ENCODE measurements at regions not wholly inside any gene's neighbourhood (a gene's known extent, or its start where the extent isn't known, plus 50 kb on each side); places are given as distances from the start of the nearest gene placed in this dataset.
"Not testable (repeated sequence)": the region's sequence is repeated elsewhere in the genome, so short reads cannot be mapped to it uniquely, and the experiment has no call there.

GRCh38 chr1:61028136-61028535 is 54.2 kb upstream of the NFIA start:
- no peak for DNase-seq (ENCODE audit: low read depth in 2 of 2)

DNA sequence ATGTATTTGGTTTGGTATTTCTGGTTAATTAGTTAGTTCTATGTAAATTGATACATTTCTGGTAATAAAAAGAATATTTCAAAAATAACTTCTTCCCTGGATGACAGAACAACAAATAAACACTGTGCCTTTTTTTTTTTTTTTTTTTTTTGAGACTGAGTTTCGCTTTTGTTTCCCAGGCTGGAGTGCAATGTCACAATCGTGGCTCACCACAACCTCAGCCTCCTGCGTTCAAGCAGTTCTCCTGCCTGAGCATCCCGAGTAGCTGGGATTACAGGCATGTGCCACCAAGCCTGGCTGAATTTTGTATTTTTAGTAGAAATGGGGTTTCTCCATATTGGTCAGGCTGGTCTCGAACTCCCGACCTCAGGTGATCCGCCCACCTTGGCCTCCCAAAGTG is 64.3 kb upstream of the NFIA start:
- not testable (repeated sequence) for DNase-seq (ENCODE audit: low read depth in 2 of 2)

GRCh38 chr1:61017651-61018050 is 64.7 kb upstream of the NFIA start:
- no peak for DNase-seq (ENCODE audit: low read depth in 2 of 2)

DNA sequence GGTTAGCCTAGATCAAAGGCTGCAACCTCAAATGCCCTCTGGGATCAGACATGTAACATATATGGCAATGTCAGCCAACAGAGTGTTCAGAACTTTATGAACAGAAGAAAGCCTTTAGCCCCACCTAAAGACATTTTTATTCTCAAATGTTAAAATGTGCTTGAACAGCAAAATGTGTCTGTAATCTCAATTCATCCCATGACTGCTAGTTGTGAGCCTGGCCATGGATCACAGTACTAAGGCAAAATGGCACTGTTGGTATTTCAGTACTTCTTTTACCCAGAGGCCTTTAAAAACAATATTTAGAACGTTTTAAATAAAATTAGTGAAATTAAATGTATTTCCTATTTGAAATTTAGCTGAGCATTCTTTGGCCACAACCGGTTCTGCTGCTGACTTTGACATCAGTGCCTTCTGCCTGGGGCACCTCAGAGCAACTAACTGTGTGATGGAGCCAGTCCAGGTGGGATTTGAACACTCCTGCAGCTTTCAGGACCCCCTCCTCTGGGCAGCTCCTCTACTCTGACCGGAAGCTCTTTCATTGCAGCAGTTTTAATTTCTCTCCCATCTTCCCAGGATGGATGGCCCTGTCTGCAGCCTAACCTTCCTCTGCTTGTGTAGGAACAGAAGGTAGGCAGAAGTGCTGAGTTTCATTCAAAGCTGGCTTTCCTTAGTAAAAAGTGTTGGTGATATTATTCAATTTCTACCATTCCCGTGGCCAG is 68.3 kb upstream of the NFIA start:
- no peak for DNase-seq (ENCODE audit: low read depth in 2 of 2)

DNA sequence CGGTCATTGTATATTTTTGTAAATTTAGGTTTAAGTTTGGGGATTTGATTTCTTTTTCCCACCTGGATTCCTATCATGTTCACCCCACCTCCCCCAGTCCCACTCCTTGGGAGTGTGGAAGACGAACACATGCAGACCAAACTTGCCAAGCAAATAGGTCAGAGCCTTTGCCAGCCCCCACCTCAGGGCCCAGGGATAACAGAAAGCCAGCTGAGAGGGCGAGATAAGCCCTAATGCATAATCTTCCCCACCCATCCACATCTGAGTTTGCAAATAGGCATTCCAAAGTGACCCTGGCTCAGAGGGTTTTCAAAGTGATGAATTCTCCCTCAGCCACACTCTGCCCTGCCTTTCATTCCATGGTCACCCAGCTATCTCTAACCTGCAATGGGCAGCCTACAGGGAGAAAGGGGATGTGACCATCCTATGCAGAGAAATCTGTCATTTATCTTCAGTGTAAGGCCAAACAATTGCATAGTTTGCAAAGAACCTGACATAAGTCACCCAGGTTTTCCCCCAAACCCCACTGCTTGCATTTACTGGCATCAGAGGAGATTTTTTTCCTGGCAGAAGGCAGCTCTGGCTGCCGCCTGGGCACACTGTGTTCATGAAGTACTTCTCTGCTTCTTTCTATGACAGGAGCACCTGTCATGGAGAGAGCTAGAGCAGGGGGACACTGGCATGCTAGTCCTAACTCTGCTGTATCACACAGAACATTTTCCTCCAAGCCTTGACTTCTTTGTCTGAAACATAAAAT is 69.0 kb upstream of the NFIA start:
- no peak for DNase-seq (ENCODE audit: low read depth in 2 of 2)

DNA sequence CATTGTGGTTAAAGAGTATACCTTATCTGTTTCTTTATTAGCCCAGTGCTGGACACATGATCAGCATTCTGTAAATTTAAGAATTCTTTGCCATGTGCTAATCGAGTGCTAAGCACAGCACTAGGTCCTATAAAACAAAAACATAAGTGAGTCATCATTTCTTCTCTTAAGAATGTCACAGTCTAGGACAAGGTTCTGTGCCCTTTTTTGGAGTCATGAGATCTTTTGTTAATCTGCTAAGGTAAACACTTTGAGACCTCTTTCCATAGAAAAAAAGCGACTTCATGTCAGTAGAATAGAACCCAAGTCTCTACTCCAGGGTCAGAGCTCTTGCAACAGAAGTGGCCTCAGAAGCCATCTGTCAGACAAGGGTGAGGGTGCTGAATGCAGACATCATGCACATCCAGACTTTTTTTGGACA is 70.0 kb upstream of the NFIA start:
- DNase-seq (ENCODE audit: low read depth in 2 of 2), result no peak

- DNase-seq (ENCODE audit: low read depth in 2 of 2), result no peak
Measured at GRCh38 chr1:61011561-61012263, 70.6 kb upstream of the NFIA start.

DNA sequence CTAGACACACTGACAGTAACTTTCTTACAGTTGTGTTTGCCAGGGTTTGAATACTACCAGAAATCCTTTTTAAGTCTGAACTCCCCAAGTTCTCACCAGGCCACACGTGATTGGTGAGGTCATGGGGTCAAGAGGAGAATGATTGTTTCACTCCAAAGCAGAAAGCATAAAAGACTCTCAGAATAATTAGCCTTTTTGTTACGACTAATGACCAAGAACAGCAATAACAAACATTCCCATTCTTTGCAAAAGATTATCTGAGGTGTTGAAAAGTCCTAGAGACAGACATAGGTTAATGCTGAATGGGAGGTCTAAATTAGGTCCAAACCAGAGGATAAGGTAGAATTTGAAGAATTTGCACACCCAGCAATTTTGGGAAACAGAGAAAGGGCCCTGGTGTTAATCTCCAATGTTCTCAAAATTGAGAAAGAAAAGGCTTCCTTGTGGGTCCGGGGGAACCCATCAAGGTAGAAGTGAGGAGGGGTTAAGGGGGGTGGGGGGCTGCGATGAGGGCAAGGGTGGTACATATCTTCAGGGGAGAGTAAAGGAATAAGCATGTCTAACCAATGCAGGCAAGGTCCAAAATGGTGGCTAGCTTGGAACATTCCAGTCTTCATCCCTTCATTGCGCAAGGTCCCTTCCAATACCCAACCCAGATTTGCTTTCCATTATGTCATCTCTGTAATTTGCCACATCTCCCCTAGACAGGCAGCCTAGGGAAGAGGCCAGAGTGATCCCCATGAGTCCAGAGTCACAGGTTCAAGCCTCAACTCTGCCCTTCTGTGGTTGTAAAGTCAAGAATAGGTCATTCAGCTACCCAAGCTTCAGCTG is 74.6 kb upstream of the NFIA start:
- DNase-seq (ENCODE audit: low read depth in 2 of 2), result no peak

GRCh38 chr1:61005614-61006580 is 76.5 kb upstream of the NFIA start:
- DNase-seq (ENCODE audit: low read depth in 2 of 2), result no peak

DNA sequence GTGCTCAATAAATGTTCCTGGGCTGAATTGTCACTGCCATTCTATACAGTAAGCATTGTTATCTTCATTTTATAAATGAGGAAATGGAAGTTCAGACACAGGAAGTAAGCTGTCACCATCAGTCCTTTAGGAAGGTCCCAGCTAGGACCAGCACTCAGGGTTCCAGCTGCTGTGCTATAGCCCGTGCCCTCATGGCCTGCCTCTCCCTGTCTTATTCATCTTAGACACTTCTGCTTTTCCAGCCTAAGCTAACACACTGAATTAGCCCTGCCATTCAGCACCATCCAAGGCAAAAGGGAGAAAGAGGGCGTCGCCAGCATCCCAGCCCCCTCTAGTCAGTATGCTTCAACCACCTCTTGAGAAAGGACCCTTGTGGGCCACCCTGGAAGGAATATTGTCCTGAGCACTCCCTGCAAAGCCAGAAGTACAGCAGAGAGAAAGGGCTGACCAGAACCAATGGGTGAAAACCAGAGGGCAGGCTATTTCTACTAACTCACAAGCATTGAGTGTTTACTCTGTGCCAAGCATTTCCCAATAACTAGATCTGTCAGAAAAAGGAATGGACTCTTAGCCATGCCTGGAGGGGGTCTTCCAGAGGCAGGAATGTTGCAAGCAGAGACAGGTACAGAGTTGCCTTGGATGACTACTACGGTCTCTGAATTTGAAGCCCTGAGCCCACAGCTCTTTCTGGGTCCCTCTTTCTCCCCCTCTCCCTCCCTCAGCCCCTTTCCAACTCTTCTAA is 77.9 kb upstream of the NFIA start:
- no peak for DNase-seq (ENCODE audit: low read depth in 2 of 2)

DNA sequence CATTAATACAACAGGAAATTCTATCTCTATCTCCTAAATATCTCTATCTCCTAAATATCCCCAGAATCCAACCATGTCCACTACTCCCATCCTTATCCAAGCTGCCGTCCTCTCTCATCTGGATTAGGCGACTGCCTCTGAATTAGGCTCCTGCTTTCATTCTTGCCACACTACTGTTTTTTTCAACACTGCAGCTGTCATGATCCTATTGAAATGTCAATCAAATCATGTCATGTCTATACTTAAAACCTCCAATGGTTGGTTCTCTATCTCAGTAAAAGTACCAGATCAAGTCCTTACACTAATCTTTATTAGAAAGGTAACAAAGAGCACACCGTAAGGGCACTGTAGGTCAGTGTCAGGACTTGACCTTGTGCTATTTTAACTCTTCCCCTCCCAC is 82.0 kb upstream of the NFIA start:
- DNase-seq (ENCODE audit: low read depth in 2 of 2), result no peak

GRCh38 chr1:60998786-60999185 is 83.6 kb upstream of the NFIA start:
- no peak for DNase-seq (ENCODE audit: low read depth in 2 of 2)

GRCh38 chr1:60994828-60995492 is 87.4 kb upstream of the NFIA start:
- DNase-seq (ENCODE audit: low read depth in 2 of 2), result no peak

DNA sequence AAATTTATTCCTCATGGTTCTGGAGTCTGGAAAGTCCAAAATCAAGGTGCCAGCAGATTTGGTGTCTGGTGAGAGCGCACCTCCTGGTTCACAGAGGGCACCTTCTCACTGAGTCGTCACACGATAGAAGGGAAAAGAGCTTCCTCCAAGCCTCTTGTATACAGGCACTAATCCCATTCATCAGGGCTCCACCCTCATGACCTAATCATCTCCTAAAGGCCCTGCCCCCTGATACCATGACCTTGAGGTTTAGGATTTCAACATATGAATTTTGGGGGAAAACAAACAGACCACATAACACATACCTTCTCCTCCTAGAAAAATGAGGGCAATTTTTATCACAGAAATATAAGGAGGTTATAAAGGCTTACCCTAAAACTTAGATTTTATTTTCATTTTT is 88.0 kb upstream of the NFIA start:
- DNase-seq (ENCODE audit: low read depth in 2 of 2), result no peak

DNA sequence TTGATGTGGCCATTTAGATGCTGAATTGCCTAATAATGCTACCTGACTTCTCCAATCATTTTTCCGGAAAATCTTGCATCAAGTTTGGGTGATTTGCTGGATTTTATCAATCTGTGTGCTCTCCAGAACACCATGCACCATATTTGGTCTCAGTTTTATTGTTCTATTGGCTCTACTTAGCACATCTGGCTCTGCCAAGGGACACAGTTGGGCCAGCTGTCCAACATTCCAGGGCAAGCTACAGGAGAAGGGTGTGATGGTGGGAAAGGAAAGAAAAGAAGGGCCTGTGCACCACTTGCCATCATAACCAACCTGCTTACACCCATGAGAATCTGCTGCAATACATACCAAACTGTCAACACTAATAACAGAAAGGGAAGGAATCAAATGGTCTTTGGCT is 90.2 kb upstream of the NFIA start:
- no peak for DNase-seq (ENCODE audit: low read depth in 2 of 2)

- no peak for DNase-seq (ENCODE audit: low read depth in 2 of 2)
Measured at GRCh38 chr1:60990714-60991090, 91.7 kb upstream of the NFIA start.

DNA sequence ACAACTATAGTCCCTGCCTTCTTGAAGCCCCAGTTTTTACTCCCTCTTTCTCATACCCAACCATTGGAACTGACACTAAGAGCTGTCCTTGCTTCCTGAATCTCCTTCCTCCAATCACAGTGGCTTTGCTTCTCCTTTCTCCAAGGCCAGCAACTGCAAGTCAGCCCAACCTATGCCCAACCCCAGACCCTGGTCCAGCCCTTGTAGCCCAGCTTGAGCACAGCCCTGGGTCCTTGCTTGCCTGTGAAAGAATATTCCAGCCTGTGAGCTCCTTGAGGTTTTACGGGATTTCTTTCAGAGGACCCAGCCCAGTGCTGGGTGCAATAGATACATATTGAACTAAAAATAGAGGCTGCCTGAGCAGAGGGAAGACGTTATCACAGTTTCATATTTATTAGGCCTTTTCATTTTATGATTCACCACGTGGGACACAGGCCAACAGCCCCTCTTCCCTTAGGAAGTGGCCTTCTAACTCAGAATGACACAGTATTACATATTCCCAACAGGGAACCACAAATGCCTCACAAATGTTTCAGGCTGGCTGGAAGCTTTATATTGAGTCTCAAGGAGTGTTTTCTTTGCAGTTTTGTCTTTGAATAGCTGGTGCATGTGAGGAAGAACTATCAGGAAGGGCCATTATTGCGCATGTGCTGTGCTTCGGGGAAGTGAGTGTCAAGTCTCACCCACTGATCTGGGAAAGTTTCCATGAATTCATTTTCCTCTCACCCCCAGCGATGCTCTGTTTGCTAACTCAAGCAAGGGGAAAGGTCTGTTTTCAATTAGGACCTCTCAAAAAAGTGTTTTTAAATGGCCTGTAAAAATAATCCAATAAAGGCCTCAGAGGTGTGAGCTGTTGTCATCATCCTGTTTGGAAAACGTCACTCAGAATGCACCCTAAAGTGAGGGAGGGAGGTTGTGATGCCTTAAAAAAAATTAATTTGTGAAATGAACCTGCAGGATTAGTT is 92.3 kb upstream of the NFIA start:
- DNase-seq (ENCODE audit: low read depth in 2 of 2), result peak; percentile 97 to 98

DNA sequence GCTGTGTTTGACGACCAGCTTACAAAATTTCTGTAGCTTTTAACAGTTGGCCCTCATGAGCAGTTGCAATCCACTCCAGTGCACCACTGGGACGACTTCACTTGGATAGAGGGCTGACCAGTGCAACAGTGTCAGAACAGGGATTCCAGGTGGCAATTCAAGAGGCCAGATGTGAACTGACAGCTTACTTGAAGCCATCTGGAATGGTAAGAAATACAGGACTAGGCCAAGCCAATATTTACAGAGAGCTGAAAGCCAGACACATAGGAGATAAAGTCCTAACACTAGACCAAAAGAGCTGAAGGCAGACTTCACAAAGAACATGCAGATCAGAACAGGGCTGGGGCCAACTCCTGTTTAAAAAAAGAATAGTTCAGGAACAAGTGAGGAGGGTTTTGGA is 93.5 kb upstream of the NFIA start:
- DNase-seq (ENCODE audit: low read depth in 2 of 2), result no peak

All from fibroblast of skin of left biceps (primary cell).